Cardiac muscle cell (in vitro differentiated cells and primary cell): ENCODE measurements at regions not wholly inside any gene's neighbourhood (a gene's known extent, or its start where the extent isn't known, plus 50 kb on each side); places are given as distances from the start of the nearest gene placed in this dataset.

Source experiments
- DNase-seq, 2 donors: peaks; one replicate each; pipeline versions ENCODE4 v3.0.0 to v3.0.0-alpha.2; 2010 to 2017; ENCODE audit warnings: low read depth in 1 of 2, low spot score in 1 of 2
- H3K27ac ChIP-seq: fragments of 200-600 bp; sonication (generic); 2 replicates; pipeline ENCODE4 v1.5.1; 2016
- H3K27me3 ChIP-seq: fragments of 200-600 bp; sonication (generic); 2 replicates; pipeline ENCODE4 v1.6.0; 2016; ENCODE audit warnings: control low read depth
- H3K36me3 ChIP-seq: fragments of 200-600 bp; sonication (generic); 2 replicates; pipeline ENCODE4 v1.5.1; 2016; ENCODE audit warnings: control low read depth
- H3K4me1 ChIP-seq: fragments of 200-600 bp; sonication (generic); 2 replicates; pipeline ENCODE4 v1.8.1; 2017; ENCODE audit warnings: low read depth, mild to moderate bottlenecking, mixed run types
- H3K4me3 ChIP-seq: fragments of 200-600 bp; sonication (generic); 2 replicates; pipeline ENCODE4 v1.5.1; 2016; ENCODE audit warnings: mild to moderate bottlenecking
- H3K9me3 ChIP-seq: fragments of 200-600 bp; sonication (generic); 2 replicates; pipeline ENCODE4 v1.5.1; 2017; ENCODE audit warnings: low read depth, mild to moderate bottlenecking, control low read depth
- CTCF ChIP-seq: IDR thresholded peaks from 2 replicates; pipeline ENCODE4 v1.5.1; 2012; ENCODE audit warnings: low read depth, mild to moderate bottlenecking, low read length

- Histone ChIP-seq H3K4me3 (no peak overlapping the region), H3K27ac (no peak overlapping the region)
- TF ChIP-seq CTCF = no peak
Measured at GRCh38 chr2:3970791-3971651, 267.6 kb downstream of the DCDC2C start.

GRCh38 chr2:3971652-3972192, 268.3 kb downstream of the DCDC2C start:
- peaks cover 11% of the 10 kb centered on the region for H3K4me1 ChIP-seq
- TF ChIP-seq CTCF = no peak
- no peaks in the 10 kb centered on the region for H3K9me3 ChIP-seq
- H3K27ac ChIP-seq = no peak overlapping the region
- DNase-seq = no peak
- H3K36me3 ChIP-seq = no peaks in the 10 kb centered on the region
- H3K4me3 ChIP-seq = no peak overlapping the region
- no peaks in the 10 kb centered on the region for H3K27me3 ChIP-seq

More at GRCh38 chr2:3970791-3971651, 267.6 kb downstream of the DCDC2C start:
- Histone ChIP-seq H3K27me3 (no peaks in the 10 kb centered on the region), H3K9me3 (no peaks in the 10 kb centered on the region), H3K4me1 (peaks cover 11% of the 10 kb centered on the region), H3K36me3 (no peaks in the 10 kb centered on the region)
- peak in 1 of 2 donors; percentile 59 for DNase-seq

- Histone ChIP-seq H3K4me3 (no peak overlapping the region), H3K27me3 (no peaks in the 10 kb centered on the region), H3K27ac (no peak overlapping the region), H3K4me1 (peaks cover 11% of the 10 kb centered on the region), H3K36me3 (no peaks in the 10 kb centered on the region), H3K9me3 (no peaks in the 10 kb centered on the region)
- TF ChIP-seq CTCF = no peak
- no peak for DNase-seq
Measured at GRCh38 chr2:3972377-3972776, 269.0 kb downstream of the DCDC2C start.

GRCh38 chr2:3974765-3975164, 271.4 kb downstream of the DCDC2C start:
- Histone ChIP-seq H3K27me3 (no peaks in the 10 kb centered on the region), H3K4me3 (no peak overlapping the region), H3K9me3 (no peaks in the 10 kb centered on the region), H3K36me3 (no peaks in the 10 kb centered on the region), H3K27ac (no peak overlapping the region), H3K4me1 (peaks cover 6% of the 10 kb centered on the region)
- no peak for DNase-seq
- no peak for TF ChIP-seq CTCF

GRCh38 chr2:3981446-3981987, 278.1 kb downstream of the DCDC2C start:
- Histone ChIP-seq H3K9me3 (no peaks in the 10 kb centered on the region), H3K4me1 (no peaks in the 10 kb centered on the region), H3K27ac (no peak overlapping the region), H3K27me3 (no peaks in the 10 kb centered on the region), H3K36me3 (no peaks in the 10 kb centered on the region), H3K4me3 (no peak overlapping the region)
- TF ChIP-seq CTCF = no peak
- no peak for DNase-seq
